ENCODE measurements at regions not wholly inside any gene's neighbourhood (a gene's known extent, or its start where the extent isn't known, plus 50 kb on each side); places are given as distances from the start of the nearest gene placed in this dataset.

- TF ChIP-seq CTCF (IDR thresholded peaks at IDR 0.05), result no peak
- TF ChIP-seq EP300 (IDR thresholded peaks at IDR 0.05), result no peak
- TF ChIP-seq POLR2AphosphoS5 (IDR thresholded peaks at IDR 0.05), result no peak
These were observed 311.3 kb downstream of the TNS1 start for GRCh38 chr2:217691516-217691915.
